ENCODE measurements at regions not wholly inside any gene's neighbourhood (a gene's known extent, or its start where the extent isn't known, plus 50 kb on each side); places are given as distances from the start of the nearest gene placed in this dataset.

DNA sequence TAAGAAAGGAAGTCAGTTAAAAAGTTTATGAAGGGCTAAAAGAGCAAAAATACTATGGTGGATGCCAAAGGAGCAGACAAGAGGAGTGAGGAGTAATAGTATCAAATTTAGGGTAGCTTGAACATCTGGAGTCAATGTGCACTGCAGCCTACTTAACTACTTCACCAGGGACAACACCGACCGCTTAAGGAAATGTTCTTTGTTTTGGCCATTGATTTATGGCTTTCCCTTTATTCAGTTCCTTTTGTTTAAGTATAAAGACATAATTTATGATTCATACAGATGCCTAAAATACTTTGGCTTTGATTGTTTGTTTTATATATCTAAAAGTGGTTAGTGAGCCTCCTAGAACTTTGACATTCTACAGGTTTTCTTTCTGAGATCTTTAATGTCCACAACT is 276.3 kb upstream of the PRR20A start:
- TF ChIP-seq, protein P1, sequence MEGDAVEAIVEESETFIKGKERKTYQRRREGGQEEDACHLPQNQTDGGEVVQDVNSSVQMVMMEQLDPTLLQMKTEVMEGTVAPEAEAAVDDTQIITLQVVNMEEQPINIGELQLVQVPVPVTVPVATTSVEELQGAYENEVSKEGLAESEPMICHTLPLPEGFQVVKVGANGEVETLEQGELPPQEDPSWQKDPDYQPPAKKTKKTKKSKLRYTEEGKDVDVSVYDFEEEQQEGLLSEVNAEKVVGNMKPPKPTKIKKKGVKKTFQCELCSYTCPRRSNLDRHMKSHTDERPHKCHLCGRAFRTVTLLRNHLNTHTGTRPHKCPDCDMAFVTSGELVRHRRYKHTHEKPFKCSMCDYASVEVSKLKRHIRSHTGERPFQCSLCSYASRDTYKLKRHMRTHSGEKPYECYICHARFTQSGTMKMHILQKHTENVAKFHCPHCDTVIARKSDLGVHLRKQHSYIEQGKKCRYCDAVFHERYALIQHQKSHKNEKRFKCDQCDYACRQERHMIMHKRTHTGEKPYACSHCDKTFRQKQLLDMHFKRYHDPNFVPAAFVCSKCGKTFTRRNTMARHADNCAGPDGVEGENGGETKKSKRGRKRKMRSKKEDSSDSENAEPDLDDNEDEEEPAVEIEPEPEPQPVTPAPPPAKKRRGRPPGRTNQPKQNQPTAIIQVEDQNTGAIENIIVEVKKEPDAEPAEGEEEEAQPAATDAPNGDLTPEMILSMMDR (IDR thresholded peaks at IDR 0.05; ENCODE audit: low read depth, low read length) = no peak
- H3K4me3 ChIP-seq (replicated peaks in 1 of 2; ENCODE audit: low read depth in 2 of 2, low read length in 2 of 2) = no peak overlapping the region
- no peak for DNase-seq (ENCODE audit: low read depth in 2 of 2)

DNA sequence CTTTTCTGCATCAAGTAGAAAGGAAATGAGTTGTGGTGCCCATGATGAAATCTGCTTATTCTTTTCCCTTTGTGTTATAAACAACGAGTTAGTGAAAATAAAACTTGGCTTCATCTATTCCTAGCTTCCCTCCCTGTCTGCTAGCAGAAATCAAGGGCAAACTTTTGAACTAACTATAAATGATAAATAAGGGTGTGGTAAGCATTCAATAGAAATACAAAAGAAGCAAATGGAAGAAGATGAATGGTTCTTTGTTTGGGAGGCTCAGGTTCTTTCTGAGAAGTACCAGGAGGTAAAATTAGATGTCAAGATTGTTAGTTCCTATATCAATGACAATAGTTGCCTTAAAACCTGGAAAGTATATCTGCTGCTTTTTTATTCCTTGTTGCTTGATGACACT is 275.3 kb upstream of the PRR20A start:
- no peak overlapping the region for H3K4me3 ChIP-seq (replicated peaks in 1 of 2; ENCODE audit: low read depth in 2 of 2, low read length in 2 of 2)

DNA sequence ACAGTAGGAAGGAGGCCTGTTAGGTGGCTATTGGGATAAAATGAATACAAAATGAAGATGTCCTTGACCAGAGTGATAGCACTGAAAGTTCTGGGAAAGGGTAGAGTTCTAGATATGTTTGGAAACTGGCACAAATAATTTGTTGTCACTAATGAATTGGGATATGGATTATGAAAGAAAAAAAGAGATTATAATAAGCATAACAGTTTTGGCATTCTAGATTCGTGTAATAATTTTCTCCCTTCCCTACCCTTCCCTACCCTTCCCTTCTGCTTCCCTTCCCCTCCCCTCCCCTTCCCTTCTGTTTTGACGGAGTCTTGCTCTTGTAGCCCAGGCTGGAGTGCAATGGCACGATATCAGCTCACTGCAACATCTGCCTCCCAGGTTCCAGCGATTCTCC is 271.0 kb upstream of the PRR20A start:
- no peak for DNase-seq (ENCODE audit: low read depth in 2 of 2)
- no peak overlapping the region for H3K4me3 ChIP-seq (replicated peaks in 1 of 2; ENCODE audit: low read depth in 2 of 2, low read length in 2 of 2)
- TF ChIP-seq, protein P1 (IDR thresholded peaks at IDR 0.05; ENCODE audit: low read depth, low read length) = no peak

More for the DNA sequence above, 275.3 kb upstream of the PRR20A start:
- DNase-seq (ENCODE audit: low read depth in 2 of 2) = no peak
- TF ChIP-seq, protein P1 (IDR thresholded peaks at IDR 0.05; ENCODE audit: low read depth, low read length) = no peak

DNA sequence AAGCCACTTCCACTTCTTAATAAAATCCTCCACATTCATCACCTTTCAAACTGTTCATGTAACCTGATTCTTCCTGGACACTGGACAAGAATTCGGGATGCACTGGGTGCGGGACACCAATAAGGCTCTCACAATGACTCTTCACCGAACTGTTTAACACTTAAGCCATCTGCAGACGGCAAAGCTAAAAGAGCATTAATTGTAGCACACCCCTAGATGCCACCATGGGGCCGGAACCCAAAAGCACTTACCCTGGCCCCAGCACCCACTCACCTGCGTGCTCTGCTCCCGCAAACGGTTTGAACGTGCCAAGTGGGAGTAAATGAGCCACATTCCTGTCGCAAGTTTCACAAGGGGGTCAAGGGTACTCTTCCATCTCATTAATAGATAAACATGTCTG is 254.3 kb upstream of the PRR20A start:
- TF ChIP-seq, protein P1 (IDR thresholded peaks at IDR 0.05; ENCODE audit: low read depth, low read length) = no peak

DNA sequence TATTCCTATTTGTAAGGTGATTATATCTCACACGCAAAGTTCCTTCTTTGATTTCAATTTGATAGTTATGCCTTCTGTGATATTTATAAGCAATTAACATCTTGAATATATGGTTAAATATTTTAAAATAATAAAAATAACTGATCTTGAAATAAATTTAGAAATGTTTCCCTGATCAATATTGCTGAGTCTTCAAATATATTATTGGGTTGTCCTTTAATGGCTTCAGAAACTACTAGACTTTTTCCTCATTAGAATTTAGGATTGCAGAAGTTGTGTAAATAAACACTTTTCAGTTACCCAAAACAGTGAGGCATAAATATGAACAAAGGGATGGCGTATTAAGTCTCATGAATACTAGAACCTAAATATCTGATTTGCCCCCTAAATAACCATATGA is 252.3 kb upstream of the PRR20A start:
- DNase-seq (ENCODE audit: low read depth in 2 of 2) = no peak
- no peak overlapping the region for H3K4me3 ChIP-seq (replicated peaks in 1 of 2; ENCODE audit: low read depth in 2 of 2, low read length in 2 of 2)
- TF ChIP-seq, protein P1 (IDR thresholded peaks at IDR 0.05; ENCODE audit: low read depth, low read length) = no peak

More for the DNA sequence above, 254.3 kb upstream of the PRR20A start:
- DNase-seq (ENCODE audit: low read depth in 2 of 2) = no peak
- no peak overlapping the region for H3K4me3 ChIP-seq (replicated peaks in 1 of 2; ENCODE audit: low read depth in 2 of 2, low read length in 2 of 2)

DNA sequence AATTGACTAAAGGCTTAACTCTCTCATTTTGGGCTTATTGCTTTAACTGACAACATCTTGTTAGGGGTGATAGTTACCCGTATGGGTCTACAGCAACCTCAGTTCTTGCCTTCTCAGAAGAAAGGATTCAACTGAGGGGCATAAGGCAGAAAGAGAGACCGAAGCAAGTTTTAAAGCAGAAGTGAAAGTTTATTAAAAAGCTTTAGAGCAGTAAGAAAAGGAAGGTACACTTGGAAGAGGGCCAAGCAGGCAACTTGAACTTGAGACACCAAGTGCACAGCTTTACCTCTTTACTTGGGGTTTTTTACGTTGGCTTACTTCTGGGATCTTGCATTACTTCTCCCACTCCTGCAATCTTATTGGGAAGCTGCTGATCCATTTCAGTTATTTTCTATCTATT is 246.9 kb upstream of the PRR20A start:
- no peak for DNase-seq (ENCODE audit: low read depth in 2 of 2)
- H3K4me3 ChIP-seq (replicated peaks in 1 of 2; ENCODE audit: low read depth in 2 of 2, low read length in 2 of 2) = no peak overlapping the region
- TF ChIP-seq, protein P1 (IDR thresholded peaks at IDR 0.05; ENCODE audit: low read depth, low read length) = no peak

DNA sequence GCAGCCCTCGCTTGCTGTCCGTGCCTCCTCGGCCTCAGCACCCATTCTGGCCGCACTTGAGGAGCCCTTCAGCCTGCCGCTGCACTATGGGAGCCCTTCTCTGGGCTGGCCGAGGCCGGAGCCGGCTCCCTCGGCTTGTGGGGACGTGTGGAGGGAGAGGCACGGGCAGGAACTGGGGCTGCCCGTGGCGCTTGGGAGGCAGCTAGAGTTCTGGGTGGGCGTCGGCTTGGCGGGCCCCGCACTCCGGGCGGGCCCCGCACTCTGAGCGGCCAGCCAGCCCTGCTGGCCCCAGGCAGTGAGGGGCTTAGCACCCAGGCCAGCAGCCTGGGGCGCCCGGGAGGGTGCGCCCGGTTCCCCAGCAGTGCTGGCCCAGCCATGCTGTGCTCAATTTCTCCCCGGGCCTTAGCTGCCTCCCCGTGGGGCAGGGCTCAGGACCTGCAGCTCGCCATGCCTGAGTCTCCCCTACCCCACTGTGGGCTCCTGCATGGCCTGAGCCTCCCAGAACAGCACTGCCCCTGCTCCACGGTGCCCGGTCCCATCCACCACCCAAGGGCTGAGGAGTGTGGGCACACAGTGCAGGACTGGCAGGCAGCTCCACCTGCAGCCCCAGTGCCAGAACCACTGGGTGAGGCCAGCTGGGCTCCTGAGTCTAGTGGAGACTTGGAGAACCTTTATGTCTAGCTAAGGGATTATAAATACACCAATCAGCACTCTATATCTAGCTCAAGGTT is 240.0 kb upstream of the PRR20A start:
- no peak for DNase-seq (ENCODE audit: low read depth in 2 of 2)
- TF ChIP-seq, protein P1 (IDR thresholded peaks at IDR 0.05; ENCODE audit: low read depth, low read length) = no peak
- no peak overlapping the region for H3K4me3 ChIP-seq (replicated peaks in 1 of 2; ENCODE audit: low read depth in 2 of 2, low read length in 2 of 2)

Data from cardiac fibroblast (primary cell).